GM18505 (cell line): ENCODE measurements at regions not wholly inside any gene's neighbourhood (a gene's known extent, or its start where the extent isn't known, plus 50 kb on each side); places are given as distances from the start of the nearest gene placed in this dataset.

Experiments used
- ATAC-seq: cut with Tn5 transposase; IDR thresholded peaks from one replicate; pipeline ENCODE4 v1.9.1; 2021; ENCODE audit not compliant: unreplicated experiment
- POLR2A ChIP-seq: IDR thresholded peaks from 4 replicates; pipeline ENCODE4 v1.6.1; 2011; ENCODE audit warnings: borderline replicate concordance; ENCODE audit not compliant: insufficient read depth, insufficient read length; ENCODE audit errors: extremely low read depth

GRCh38 chr15:96542130-96542770, 211.8 kb downstream of the NR2F2 start:
- TF ChIP-seq POLR2A, result no peak
- no peak for ATAC-seq

GRCh38 chr15:96544162-96544756, 213.8 kb downstream of the NR2F2 start:
- no peak for ATAC-seq
- no peak for TF ChIP-seq POLR2A

GRCh38 chr15:96549136-96549535, 218.6 kb downstream of the NR2F2 start:
- ATAC-seq, result no peak
- no peak for TF ChIP-seq POLR2A

- no peak for ATAC-seq
Observed at GRCh38 chr15:96551196-96551595, 220.7 kb downstream of the NR2F2 start.

GRCh38 chr15:96551722-96552121, 221.2 kb downstream of the NR2F2 start:
- no peak for TF ChIP-seq POLR2A
- ATAC-seq, result no peak

More at GRCh38 chr15:96551196-96551595, 220.7 kb downstream of the NR2F2 start:
- no peak for TF ChIP-seq POLR2A

- no peak for ATAC-seq
Observed at GRCh38 chr15:96553006-96553405, 222.5 kb downstream of the NR2F2 start.

GRCh38 chr15:96553451-96553850, 223.0 kb downstream of the NR2F2 start:
- TF ChIP-seq POLR2A, result no peak
- no peak for ATAC-seq

More at GRCh38 chr15:96553006-96553405, 222.5 kb downstream of the NR2F2 start:
- no peak for TF ChIP-seq POLR2A

GRCh38 chr15:96553931-96554330, 223.4 kb downstream of the NR2F2 start:
- TF ChIP-seq POLR2A, result no peak
- no peak for ATAC-seq

GRCh38 chr15:96554541-96554940, 224.0 kb downstream of the NR2F2 start:
- no peak for ATAC-seq
- TF ChIP-seq POLR2A, result no peak

GRCh38 chr15:96559087-96559486, 228.6 kb downstream of the NR2F2 start:
- no peak for TF ChIP-seq POLR2A
- ATAC-seq, result no peak

GRCh38 chr15:96559631-96560030, 229.1 kb downstream of the NR2F2 start:
- no peak for TF ChIP-seq POLR2A
- ATAC-seq, result no peak

- no peak for TF ChIP-seq POLR2A
- ATAC-seq, result no peak
Observed at GRCh38 chr15:96560246-96560895, 229.9 kb downstream of the NR2F2 start.

GRCh38 chr15:96561593-96561992, 231.1 kb downstream of the NR2F2 start:
- TF ChIP-seq POLR2A, result no peak
- ATAC-seq, result no peak

GRCh38 chr15:96564546-96564945, 234.0 kb downstream of the NR2F2 start:
- TF ChIP-seq POLR2A, result no peak
- ATAC-seq, result no peak

GRCh38 chr15:96565266-96565665, 234.8 kb downstream of the NR2F2 start:
- no peak for TF ChIP-seq POLR2A
- ATAC-seq, result no peak

- no peak for TF ChIP-seq POLR2A
- no peak for ATAC-seq
Observed at GRCh38 chr15:96574782-96575181, 244.3 kb downstream of the NR2F2 start.
